Lower lobe of right lung (tissue), 2 donors: ENCODE measurements at regions not wholly inside any gene's neighbourhood (a gene's known extent, or its start where the extent isn't known, plus 50 kb on each side); places are given as distances from the start of the nearest gene placed in this dataset.
"Not testable (repeated sequence)": the region's sequence is repeated elsewhere in the genome, so short reads cannot be mapped to it uniquely, and the experiment has no call there.

Source experiments
- ATAC-seq, 2 donors: fragments of 200-7000 bp; cut with Tn5 transposase; one replicate each; pipeline ENCODE4 v1.9.1; 2020 to 2022; ENCODE audit warnings: mild to moderate bottlenecking in 2 of 2, moderate library complexity in 2 of 2
- DNase-seq: peaks from one replicate; pipeline ENCODE4 v3.0.0-alpha.2; 2020
- H3K27ac ChIP-seq: fragments of 200-600 bp; one replicate; pipeline ENCODE4 v1.8.0; 2022
- H3K27me3 ChIP-seq: fragments of 200-600 bp; one replicate; pipeline ENCODE4 v1.8.0; 2022; ENCODE audit warnings: low read depth
- H3K36me3 ChIP-seq: fragments of 200-600 bp; one replicate; pipeline ENCODE4 v1.8.0; 2022; ENCODE audit warnings: mild to moderate bottlenecking
- H3K4me1 ChIP-seq: fragments of 200-600 bp; one replicate; pipeline ENCODE4 v1.8.0; 2022
- H3K4me3 ChIP-seq: fragments of 200-600 bp; one replicate; pipeline ENCODE4 v1.8.0; 2022; ENCODE audit warnings: mild to moderate bottlenecking
- H3K9me3 ChIP-seq: fragments of 200-600 bp; one replicate; pipeline ENCODE4 v1.8.0; 2022
- CTCF ChIP-seq: fragments of 200-600 bp; IDR thresholded peaks from one replicate; pipeline ENCODE4 v1.8.0; 2022; ENCODE audit warnings: antibody characterized with exemption, mild to moderate bottlenecking
- intact Hi-C: fragments of 100-400 bp; cut with DNase I; formaldehyde crosslinking; loops from one replicate; pipeline ENCODE4 v1.11.0; 2022
- donor health status: DM: no; HTN: yes; CAD: no; lungs with severe emphysema.

DNA sequence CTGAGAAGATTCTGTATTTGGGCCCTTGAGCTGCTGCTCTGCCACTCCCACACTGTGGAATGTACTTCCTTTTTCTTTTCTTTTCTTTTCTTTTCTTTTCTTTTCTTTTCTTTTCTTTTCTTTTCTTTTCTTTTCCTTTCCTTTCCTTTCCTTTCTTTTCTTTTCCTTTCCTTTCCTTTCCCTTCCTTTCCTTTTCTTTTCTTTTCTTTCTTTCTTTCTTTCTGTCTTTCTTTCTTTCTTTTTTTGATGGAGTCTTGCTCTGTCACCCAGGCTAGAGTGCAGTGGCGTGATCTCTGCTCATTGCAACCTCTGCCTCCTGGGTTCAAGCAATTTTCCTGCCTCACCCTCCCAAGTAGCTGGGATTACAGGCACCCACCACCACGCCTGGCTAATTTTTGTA lies 89.8 kb downstream of the DNAAF6 start:
- H3K4me3 ChIP-seq, ATAC-seq, H3K27ac ChIP-seq, intact Hi-C loops, H3K4me1 ChIP-seq, H3K9me3 ChIP-seq, H3K27me3 ChIP-seq, DNase-seq, H3K36me3 ChIP-seq: not testable (repeated sequence)

GRCh38 chrX:107298276-107298675 lies 91.9 kb downstream of the DNAAF6 start:
- intact Hi-C loops, result no loop called here
- Histone ChIP-seq H3K9me3 (no peaks in the 10 kb centered on the region), H3K27me3 (no peaks in the 10 kb centered on the region), H3K4me3 (no peak overlapping the region), H3K4me1 (no peaks in the 10 kb centered on the region), H3K27ac (no peak overlapping the region), H3K36me3 (no peaks in the 10 kb centered on the region)
- no peak for TF ChIP-seq CTCF
- DNase-seq (no peak), ATAC-seq (no peak)

GRCh38 chrX:107301253-107301652 lies 94.8 kb downstream of the DNAAF6 start:
- Histone ChIP-seq H3K27me3 (no peaks in the 10 kb centered on the region), H3K4me3 (no peak overlapping the region), H3K9me3 (no peaks in the 10 kb centered on the region), H3K36me3 (no peaks in the 10 kb centered on the region), H3K27ac (no peak overlapping the region), H3K4me1 (no peaks in the 10 kb centered on the region)
- DNase-seq (no peak), ATAC-seq (no peak)
- intact Hi-C loops, result no loop called here
- TF ChIP-seq CTCF, result no peak

DNA sequence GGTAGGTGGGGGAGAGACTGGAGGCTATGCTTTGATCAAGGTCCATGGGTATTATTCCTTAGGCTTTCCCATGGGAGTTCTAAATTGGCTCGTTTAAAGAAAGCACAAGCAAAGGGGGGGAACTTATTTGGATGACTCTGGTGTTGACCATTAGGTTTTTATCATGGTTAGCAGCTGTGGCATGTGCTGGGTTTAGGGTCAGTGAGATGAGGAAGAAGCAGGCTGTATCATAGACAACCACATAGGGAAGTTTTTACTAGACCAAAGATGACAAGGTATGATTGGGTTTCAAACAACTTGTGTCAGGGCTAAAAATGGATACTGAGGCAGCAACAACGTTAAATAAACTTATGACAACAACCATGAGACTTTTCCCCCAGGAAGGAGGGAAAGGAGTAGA lies 97.7 kb downstream of the DNAAF6 start:
- ATAC-seq (no peak), DNase-seq (no peak)
- intact Hi-C loops, result no loop called here
- Histone ChIP-seq H3K9me3 (no peaks in the 10 kb centered on the region), H3K4me1 (no peaks in the 10 kb centered on the region), H3K36me3 (no peaks in the 10 kb centered on the region), H3K27me3 (no peaks in the 10 kb centered on the region), H3K4me3 (no peak overlapping the region), H3K27ac (no peak overlapping the region)
- TF ChIP-seq CTCF, result no peak

DNA sequence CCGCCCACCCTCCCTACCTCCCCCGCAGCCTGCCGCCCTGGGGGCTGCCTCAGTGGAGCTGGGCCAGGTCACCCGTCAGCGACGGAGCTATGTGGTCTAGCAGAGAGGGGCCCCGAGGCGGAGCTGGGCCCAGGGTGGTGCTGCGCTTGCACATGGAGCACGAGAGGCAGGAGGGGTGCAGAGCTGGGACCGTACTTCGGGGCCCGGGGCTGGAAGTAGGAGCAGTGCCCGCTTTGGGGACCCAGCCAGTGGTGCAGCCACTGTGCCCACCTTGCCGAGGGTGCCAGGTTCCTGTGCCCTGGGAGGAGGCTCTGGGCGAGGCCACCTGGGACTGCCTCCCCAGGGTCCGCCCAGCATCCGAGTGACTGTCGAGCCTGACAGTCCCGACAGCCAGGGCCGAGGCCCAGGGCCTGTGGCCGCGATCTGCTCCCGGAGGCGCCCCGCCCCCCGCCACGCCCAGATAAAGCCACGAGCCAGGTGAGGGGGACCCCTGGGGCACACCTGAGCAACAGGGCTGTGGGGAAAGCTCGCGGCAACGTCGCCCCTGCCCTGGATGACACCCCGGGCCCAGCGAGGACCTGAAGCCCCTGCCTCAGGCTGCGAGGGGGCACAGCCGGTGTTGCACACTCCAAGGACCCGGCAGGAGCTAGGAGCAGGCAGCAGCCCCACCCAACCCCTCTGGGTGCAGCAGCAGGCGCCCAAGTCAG lies 117.5 kb downstream of the DNAAF6 start:
- H3K27me3 ChIP-seq, result no peaks in the 10 kb centered on the region
- H3K36me3 ChIP-seq, result no peaks in the 10 kb centered on the region
- H3K9me3 ChIP-seq, result no peaks in the 10 kb centered on the region
- intact Hi-C loops, result no loop called here
- DNase-seq (no peak), ATAC-seq (no peak)
- H3K4me1 ChIP-seq, result no peaks in the 10 kb centered on the region
- no peak overlapping the region for H3K4me3 ChIP-seq
- H3K27ac ChIP-seq, result no peak overlapping the region
- TF ChIP-seq CTCF, result no peak

GRCh38 chrX:107324493-107325310 lies 118.3 kb downstream of the DNAAF6 start:
- H3K36me3 ChIP-seq, result no peaks in the 10 kb centered on the region
- H3K9me3 ChIP-seq, result no peaks in the 10 kb centered on the region
- H3K27ac ChIP-seq, result no peak overlapping the region
- ATAC-seq (peak; percentile 43 to 50), DNase-seq (peak; percentile 48)
- no peak overlapping the region for H3K4me3 ChIP-seq
- TF ChIP-seq CTCF, result no peak
- H3K27me3 ChIP-seq, result no peaks in the 10 kb centered on the region
- intact Hi-C loops, result no loop called here
- no peaks in the 10 kb centered on the region for H3K4me1 ChIP-seq
